Gastrocnemius medialis (tissue), 4 donors: ENCODE measurements at regions not wholly inside any gene's neighbourhood (a gene's known extent, or its start where the extent isn't known, plus 50 kb on each side); places are given as distances from the start of the nearest gene placed in this dataset.

Experiments used
- CTCF ChIP-seq, 5 experiments: fragments of 450-650 bp in 3 of 5; fragments of 200-600 bp in 2 of 5; sonication (generic) in 2 of 5; IDR thresholded peaks in 4 of 5; conservative IDR thresholded peaks in 1 of 5; 1 replicate in 4 of 5; 2 replicates in 1 of 5; pipeline ENCODE4 v1.5.1; 2016 to 2019; ENCODE audit warnings: antibody characterized with exemption in 5 of 5, mild to moderate bottlenecking in 3 of 5, moderate library complexity in 3 of 5
- POLR2A ChIP-seq, 2 donors: fragments of 450-650 bp; IDR thresholded peaks; one replicate each; pipeline ENCODE4 v1.6.1; 2017; ENCODE audit warnings: antibody characterized with exemption in 2 of 2, mild to moderate bottlenecking in 2 of 2, moderate library complexity in 2 of 2

DNA sequence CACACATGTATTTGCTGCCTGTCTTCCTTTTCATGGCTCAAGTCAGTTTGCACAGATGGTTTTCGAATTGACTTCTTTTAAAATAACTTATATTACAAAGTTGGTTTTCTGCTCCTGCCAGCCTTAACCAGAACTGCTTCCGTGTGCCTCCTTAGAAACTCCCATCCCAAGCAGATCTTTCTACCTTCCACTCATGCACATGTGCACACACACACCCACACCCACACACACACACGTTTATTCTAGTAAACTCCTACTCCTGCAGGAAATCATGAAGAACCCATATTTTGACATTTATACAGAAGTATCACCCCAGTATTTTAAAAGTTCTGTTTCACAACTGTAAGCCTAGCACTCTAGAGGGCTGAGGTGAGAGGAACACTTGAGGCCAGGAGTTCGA is 329.5 kb upstream of the SOX9 start:
- TF ChIP-seq POLR2A (IDR thresholded peaks at IDR 0.05) = no peak
- TF ChIP-seq CTCF (IDR thresholded peaks at IDR 0.05 in 4 of 5, conservative IDR thresholded peaks at IDR 0.05 in 1 of 5) = no peak
